SK-N-SH treated with all-trans-retinoic acid at 6 μM for 48 hours (cell line): ENCODE measurements at regions not wholly inside any gene's neighbourhood (a gene's known extent, or its start where the extent isn't known, plus 50 kb on each side); places are given as distances from the start of the nearest gene placed in this dataset.

Experiments used
- ATAC-seq: fragments of 200-7000 bp; cut with Tn5 transposase; 3 replicates; pipeline ENCODE4 v1.9.1; 2020; ENCODE audit warnings: mild to moderate bottlenecking, moderate library complexity
- ARNTL ChIP-seq: fragments of 450-650 bp; formaldehyde crosslinking; IDR thresholded peaks from 2 replicates; pipeline ENCODE4 v1.5.0; 2020; ENCODE audit warnings: low read depth, mild to moderate bottlenecking, moderate library complexity, borderline replicate concordance
- BACH2 ChIP-seq: fragments of 250-450 bp; sonication (Bioruptor Pico); IDR thresholded peaks from 2 replicates; pipeline ENCODE4 v1.9.0; 2021; ENCODE audit warnings: mild to moderate bottlenecking, borderline replicate concordance
- CREB5 ChIP-seq: fragments of 250-450 bp; sonication (Bioruptor Pico); IDR thresholded peaks from 2 replicates; pipeline ENCODE4 v1.5.1; 2020; ENCODE audit warnings: low read depth, mild to moderate bottlenecking, moderate library complexity
- CSDC2 ChIP-seq: fragments of 250-450 bp; sonication (Bioruptor Pico); IDR thresholded peaks from 2 replicates; pipeline ENCODE4 v1.5.0; 2020; ENCODE audit warnings: mild to moderate bottlenecking, moderate library complexity
- CSRNP3 ChIP-seq: fragments of 250-450 bp; sonication (Bioruptor Pico); IDR thresholded peaks from 2 replicates; pipeline ENCODE4 v1.5.1; 2021; ENCODE audit warnings: mild to moderate bottlenecking, moderate library complexity
- ESRRG ChIP-seq: fragments of 250-450 bp; sonication (Bioruptor Pico); IDR thresholded peaks from 2 replicates; pipeline ENCODE4 v1.6.1; 2021; ENCODE audit warnings: mild to moderate bottlenecking
- GLIS3 ChIP-seq: fragments of 250-450 bp; sonication (Bioruptor Pico); IDR thresholded peaks from 2 replicates; pipeline ENCODE4 v1.5.0; 2020; ENCODE audit warnings: mild to moderate bottlenecking, moderate library complexity
- ISL1 ChIP-seq: fragments of 250-450 bp; sonication (Bioruptor Pico); IDR thresholded peaks from 2 replicates; pipeline ENCODE4 v2.1.2; 2022; ENCODE audit warnings: mild to moderate bottlenecking, moderate library complexity
- OSR1 ChIP-seq: fragments of 250-450 bp; sonication (Bioruptor Pico); IDR thresholded peaks from 2 replicates; pipeline ENCODE4 v1.8.0; 2022; ENCODE audit warnings: moderate library complexity, mild to moderate bottlenecking, inconsistent platforms
- PATZ1 ChIP-seq: fragments of 250-450 bp; sonication (Bioruptor Pico); IDR thresholded peaks from 2 replicates; pipeline ENCODE4 v1.8.0; 2020; ENCODE audit warnings: mild to moderate bottlenecking, moderate library complexity, borderline replicate concordance
- POU6F1 ChIP-seq: fragments of 250-450 bp; sonication (Bioruptor Pico); IDR thresholded peaks from 2 replicates; pipeline ENCODE4 v1.8.0; 2021; ENCODE audit warnings: low read depth, mild to moderate bottlenecking, moderate library complexity, borderline replicate concordance
- PPARA ChIP-seq: fragments of 250-450 bp; sonication (Bioruptor Pico); IDR thresholded peaks from 2 replicates; pipeline ENCODE4 v1.5.0; 2020; ENCODE audit warnings: mild to moderate bottlenecking, borderline replicate concordance
- RARB ChIP-seq: fragments of 250-450 bp; sonication (Bioruptor Pico); IDR thresholded peaks from 2 replicates; pipeline ENCODE4 v1.8.0; 2021; ENCODE audit warnings: mild to moderate bottlenecking, moderate library complexity
- SNAI2 ChIP-seq: fragments of 250-450 bp; sonication (Bioruptor Pico); IDR thresholded peaks from 2 replicates; pipeline ENCODE4 v1.5.0; 2020; ENCODE audit warnings: mild to moderate bottlenecking, moderate library complexity
- TCF4 ChIP-seq: fragments of 250-450 bp; sonication (Bioruptor Pico); IDR thresholded peaks from 2 replicates; pipeline ENCODE4 v1.8.0; 2021; ENCODE audit warnings: mild to moderate bottlenecking, moderate library complexity, borderline replicate concordance
- TOX ChIP-seq: fragments of 250-450 bp; sonication (Bioruptor Pico); IDR thresholded peaks from 2 replicates; pipeline ENCODE4 v1.8.0; 2021; ENCODE audit warnings: mild to moderate bottlenecking, moderate library complexity, borderline replicate concordance
- TSHZ2 ChIP-seq: fragments of 250-450 bp; sonication (Bioruptor Pico); IDR thresholded peaks from 2 replicates; pipeline ENCODE4 v1.5.0; 2020; ENCODE audit warnings: mild to moderate bottlenecking, moderate library complexity
- ZC3H10 ChIP-seq: fragments of 250-450 bp; sonication (Bioruptor Pico); IDR thresholded peaks from 2 replicates; pipeline ENCODE4 v1.5.1; 2021; ENCODE audit warnings: mild to moderate bottlenecking, moderate library complexity
- ZFP3 ChIP-seq: fragments of 250-450 bp; sonication (Bioruptor Pico); IDR thresholded peaks from 2 replicates; pipeline ENCODE4 v1.5.0; 2020; ENCODE audit warnings: mild to moderate bottlenecking, moderate library complexity
- ZNF565 ChIP-seq: fragments of 450-650 bp; formaldehyde crosslinking; conservative IDR thresholded peaks from 2 replicates; pipeline ENCODE4 v1.5.0; 2020; ENCODE audit warnings: low read depth, mild to moderate bottlenecking, moderate library complexity
- ZNF8 ChIP-seq: fragments of 450-650 bp; formaldehyde crosslinking; IDR thresholded peaks from 2 replicates; pipeline ENCODE4 v1.5.0; 2020; ENCODE audit warnings: mild to moderate bottlenecking, moderate library complexity

GRCh38 chr7:37570145-37570544, 113.4 kb upstream of the GPR141 start:
- TF ChIP-seq ZC3H10 (CRISPR knock-in tag) (no peak), PATZ1 (CRISPR knock-in tag) (no peak), GLIS3 (no peak), CSRNP3 (no peak), TCF4 (no peak), TOX (no peak), CSDC2 (CRISPR knock-in tag) (no peak), ZNF8 (CRISPR knock-in tag) (no peak), POU6F1 (CRISPR knock-in tag) (no peak), PPARA (no peak), RARB (CRISPR knock-in tag) (no peak)
- ATAC-seq = no peak

GRCh38 chr7:37571806-37572205, 111.8 kb upstream of the GPR141 start:
- ATAC-seq = no peak
- TF ChIP-seq OSR1 (CRISPR knock-in tag) (no peak), TOX (no peak), PPARA (no peak), TSHZ2 (no peak), CSRNP3 (no peak), RARB (CRISPR knock-in tag) (no peak), ZFP3 (CRISPR knock-in tag) (no peak), ISL1 (CRISPR knock-in tag) (no peak), TCF4 (no peak), ESRRG (CRISPR knock-in tag) (no peak), BACH2 (CRISPR knock-in tag) (no peak), CSDC2 (CRISPR knock-in tag) (no peak), ARNTL (no peak), PATZ1 (CRISPR knock-in tag) (no peak), ZNF8 (CRISPR knock-in tag) (no peak), SNAI2 (CRISPR knock-in tag) (no peak), ZC3H10 (CRISPR knock-in tag) (no peak), GLIS3 (no peak), ZNF565 (no peak), CREB5 (no peak)
